ENCODE measurements at regions not wholly inside any gene's neighbourhood (a gene's known extent, or its start where the extent isn't known, plus 50 kb on each side); places are given as distances from the start of the nearest gene placed in this dataset.

- H3K4me1 ChIP-seq: no peaks in the 10 kb centered on the region
- H3K27me3 ChIP-seq (ENCODE audit: low read depth): no peaks in the 10 kb centered on the region
- no peak overlapping the region for H3K4me3 ChIP-seq
- H3K9me3 ChIP-seq: no peaks in the 10 kb centered on the region
- intact Hi-C loops (cut with DNase I): no loop called here
- no peak for ATAC-seq
- no peak for TF ChIP-seq CTCF (IDR thresholded peaks at IDR 0.05)
- DNase-seq: no peak
- H3K27ac ChIP-seq: no peak overlapping the region
- H3K36me3 ChIP-seq: no peaks in the 10 kb centered on the region
Measured at GRCh38 chr12:33639975-33640374, 200.4 kb upstream of the SYT10 start.

DNA sequence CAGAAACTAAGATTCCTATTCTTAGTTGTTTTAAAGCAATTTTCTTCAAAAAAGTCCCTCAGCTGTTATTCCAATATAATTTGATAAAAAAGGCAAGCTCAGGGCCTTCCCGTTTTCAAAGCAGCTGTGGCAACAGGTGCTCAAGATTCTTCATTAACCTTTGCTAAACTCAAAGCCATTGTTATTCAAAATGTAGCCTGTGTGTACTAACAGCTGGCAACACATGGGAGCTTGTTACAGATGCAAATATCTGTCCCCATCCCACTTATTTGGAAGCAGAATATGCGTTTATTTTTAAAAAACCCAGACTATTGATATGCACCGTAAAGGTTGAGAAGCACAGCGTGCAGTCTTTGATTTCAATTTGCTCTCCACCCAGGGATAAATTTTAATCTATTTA, 210.4 kb upstream of the SYT10 start:
- Histone ChIP-seq H3K36me3 (no peaks in the 10 kb centered on the region), H3K27me3 (ENCODE audit: low read depth) (no peaks in the 10 kb centered on the region), H3K27ac (no peak overlapping the region), H3K4me3 (no peak overlapping the region), H3K4me1 (no peaks in the 10 kb centered on the region), H3K9me3 (no peaks in the 10 kb centered on the region)
- DNase-seq: no peak
- ATAC-seq: no peak
- intact Hi-C loops (cut with DNase I): no loop called here
- TF ChIP-seq CTCF (IDR thresholded peaks at IDR 0.05): no peak

DNA sequence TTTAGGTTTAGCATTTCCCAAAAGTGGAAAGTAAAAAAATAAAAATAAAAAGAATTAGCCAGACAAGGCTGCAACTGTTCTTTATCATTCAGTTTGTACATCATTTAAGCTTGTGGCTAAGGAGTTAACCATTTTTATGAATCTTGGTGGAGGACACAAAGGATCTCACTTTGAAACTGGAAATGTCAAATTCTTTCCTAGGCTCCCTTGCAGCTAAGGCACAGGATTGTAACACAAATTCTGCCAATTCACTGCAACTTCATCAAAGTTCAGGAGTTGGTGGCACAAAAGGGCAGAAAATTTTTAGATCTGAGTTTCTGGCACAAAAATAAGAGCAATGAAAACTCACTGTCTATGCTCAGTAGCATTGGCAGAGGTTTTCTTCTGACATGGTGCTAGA, 211.2 kb upstream of the SYT10 start:
- H3K27me3 ChIP-seq (ENCODE audit: low read depth): no peaks in the 10 kb centered on the region
- no peaks in the 10 kb centered on the region for H3K4me1 ChIP-seq
- no peaks in the 10 kb centered on the region for H3K9me3 ChIP-seq
- H3K36me3 ChIP-seq: no peaks in the 10 kb centered on the region
- no peak overlapping the region for H3K4me3 ChIP-seq
- no peak for DNase-seq
- TF ChIP-seq CTCF (IDR thresholded peaks at IDR 0.05): no peak
- intact Hi-C loops (cut with DNase I): no loop called here
- no peak for ATAC-seq
- H3K27ac ChIP-seq: no peak overlapping the region

GRCh38 chr12:33653362-33653761, 213.7 kb upstream of the SYT10 start:
- H3K36me3 ChIP-seq: no peaks in the 10 kb centered on the region
- TF ChIP-seq CTCF (IDR thresholded peaks at IDR 0.05): no peak

GRCh38 chr12:33654313-33654712, 214.7 kb upstream of the SYT10 start:
- Histone ChIP-seq H3K4me3 (no peak overlapping the region), H3K27me3 (ENCODE audit: low read depth) (no peaks in the 10 kb centered on the region), H3K9me3 (no peaks in the 10 kb centered on the region), H3K4me1 (no peaks in the 10 kb centered on the region), H3K27ac (no peak overlapping the region), H3K36me3 (no peaks in the 10 kb centered on the region)
- DNase-seq (no peak), ATAC-seq (no peak)
- intact Hi-C loops (cut with DNase I): no loop called here
- no peak for TF ChIP-seq CTCF (IDR thresholded peaks at IDR 0.05)

More at GRCh38 chr12:33653362-33653761, 213.7 kb upstream of the SYT10 start:
- Histone ChIP-seq H3K4me1 (no peaks in the 10 kb centered on the region), H3K27ac (no peak overlapping the region), H3K9me3 (no peaks in the 10 kb centered on the region), H3K27me3 (ENCODE audit: low read depth) (no peaks in the 10 kb centered on the region), H3K4me3 (no peak overlapping the region)
- no peak for DNase-seq
- intact Hi-C loops (cut with DNase I): no loop called here
- ATAC-seq: no peak
